A673 (cell line): ENCODE measurements at regions not wholly inside any gene's neighbourhood (a gene's known extent, or its start where the extent isn't known, plus 50 kb on each side); places are given as distances from the start of the nearest gene placed in this dataset.

Source experiments
- BruUV-seq: library from RNA; stranded (reverse); fragments of 400-500 nt; replicated peaks from 2 replicates; lab custom pipeline; 2021; lab: Mats Ljungman, UMichigan
- CTCF ChIA-PET: fragments of 300-600 bp; sonication (Branson Sonifier 250); formaldehyde crosslinking; loops from one replicate; lab custom pipeline; 2022; ENCODE audit warnings: antibody characterized with exemption; lab: Charles Lee
- POLR2A ChIA-PET: fragments of 300-600 bp; sonication (Branson Sonifier 250); formaldehyde crosslinking; loops from one replicate; lab custom pipeline; 2022; ENCODE audit warnings: antibody characterized with exemption; ENCODE audit not compliant: low non-redundant PET; lab: Charles Lee
- DNase-seq: peaks from one replicate; pipeline ENCODE4 v3.0.0-alpha.2; 2015; ENCODE audit warnings: low spot score
- H3K27ac ChIP-seq: fragments of 200-600 bp; sonication (generic); 2 replicates; pipeline ENCODE4 v1.5.1; 2016; ENCODE audit warnings: mixed run types, low read depth, mild to moderate bottlenecking, mixed read lengths, antibody characterized with exemption, low read length; ENCODE audit not compliant: poor library complexity, severe bottlenecking
- H3K27me3 ChIP-seq: fragments of 200-600 bp; sonication (generic); replicated peaks from 2 replicates; pipeline ENCODE4 v1.6.1; 2017; ENCODE audit warnings: mixed run types, low read depth, mild to moderate bottlenecking, mixed read lengths, antibody characterized with exemption, low read length; ENCODE audit not compliant: insufficient read depth, poor library complexity
- H3K36me3 ChIP-seq: fragments of 200-600 bp; sonication (generic); 2 replicates; pipeline ENCODE4 v1.6.1; 2016; ENCODE audit warnings: mixed run types, mild to moderate bottlenecking, mixed read lengths, antibody characterized with exemption, low read length; ENCODE audit not compliant: insufficient read depth, poor library complexity, severe bottlenecking
- H3K4me1 ChIP-seq: fragments of 200-600 bp; sonication (generic); 2 replicates; pipeline ENCODE4 v1.6.1; 2017; ENCODE audit warnings: mixed run types, mild to moderate bottlenecking, mixed read lengths, antibody characterized with exemption, low read length; ENCODE audit not compliant: insufficient read depth, poor library complexity, severe bottlenecking
- H3K4me3 ChIP-seq: fragments of 200-600 bp; sonication (generic); 2 replicates; pipeline ENCODE4 v1.5.1; 2016; ENCODE audit warnings: low read depth, mixed run types, mild to moderate bottlenecking, mixed read lengths, low read length; ENCODE audit not compliant: poor library complexity, severe bottlenecking
- H3K9me3 ChIP-seq: fragments of 200-600 bp; sonication (generic); 2 replicates; pipeline ENCODE4 v1.6.1; 2016; ENCODE audit warnings: mixed run types, low read depth, mild to moderate bottlenecking, mixed read lengths, antibody characterized with exemption, low read length; ENCODE audit not compliant: poor library complexity, severe bottlenecking
- CTCF ChIP-seq: fragments of 300-800, 200-600 bp; sonication (generic); conservative IDR thresholded peaks from 2 replicates; pipeline ENCODE4 v1.5.1; 2017; ENCODE audit warnings: low read depth, mild to moderate bottlenecking, antibody characterized with exemption, low read length, moderate library complexity, mixed read lengths
- EZH2 ChIP-seq: fragments of 200-600 bp; sonication (generic); IDR thresholded peaks from 2 replicates; pipeline ENCODE4 v1.6.1; 2017; ENCODE audit warnings: borderline replicate concordance, low read depth, mild to moderate bottlenecking, mixed read lengths, antibody characterized with exemption, low read length; ENCODE audit not compliant: poor library complexity, severe bottlenecking
- intact Hi-C: fragments of 100-400 bp; cut with micrococcal nuclease; formaldehyde crosslinking; loops from one replicate; pipeline ENCODE4 v1.10.0; 2022; ENCODE audit not compliant: unreplicated experiment

DNA sequence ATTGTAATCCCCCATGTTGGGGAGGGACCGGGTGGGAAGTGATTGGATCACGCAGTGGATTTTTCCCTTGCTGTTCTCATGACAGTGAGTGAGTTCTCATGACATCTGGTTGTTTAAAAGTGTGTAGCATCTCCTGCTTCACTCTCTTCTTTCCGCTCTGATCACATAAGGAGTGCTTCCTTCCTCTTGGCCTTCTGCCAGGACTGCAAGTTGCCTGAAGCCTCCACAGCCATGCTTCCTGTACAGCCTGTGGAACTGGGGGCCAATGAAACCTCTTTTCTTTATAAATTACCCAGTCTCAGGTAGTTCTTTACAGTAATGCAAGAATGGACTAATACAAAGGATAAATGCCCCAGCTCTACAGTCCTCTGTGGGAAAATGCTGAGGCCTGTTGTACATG lies 437.5 kb upstream of the NXPH2 start:
- Histone ChIP-seq H3K4me3 (no peak overlapping the region), H3K27ac (no peak overlapping the region), H3K27me3 (no peaks in the 10 kb centered on the region), H3K9me3 (no peaks in the 10 kb centered on the region), H3K36me3 (no peaks in the 10 kb centered on the region), H3K4me1 (no peaks in the 10 kb centered on the region)
- CTCF ChIA-PET: no interaction called here
- no peak for TF ChIP-seq EZH2
- TF ChIP-seq CTCF: no peak
- POLR2A ChIA-PET: no interaction called here
- peak; percentile 66 for DNase-seq
- intact Hi-C loops: no loop called here
- BruUV-seq: no TSS peak

- ChIA-PET POLR2A (no interaction called here), CTCF (no interaction called here)
- H3K27ac ChIP-seq: no peak overlapping the region
- H3K4me1 ChIP-seq: no peaks in the 10 kb centered on the region
- intact Hi-C loops: no loop called here
- H3K36me3 ChIP-seq: no peaks in the 10 kb centered on the region
- no peaks in the 10 kb centered on the region for H3K9me3 ChIP-seq
- H3K4me3 ChIP-seq: no peak overlapping the region
- BruUV-seq: no TSS peak
- no peaks in the 10 kb centered on the region for H3K27me3 ChIP-seq
- DNase-seq: no peak
- TF ChIP-seq CTCF (no peak), EZH2 (no peak)
Measured at GRCh38 chr2:139216435-139216834, 436.2 kb upstream of the NXPH2 start.

GRCh38 chr2:139214801-139215200 lies 434.6 kb upstream of the NXPH2 start:
- no peaks in the 10 kb centered on the region for H3K9me3 ChIP-seq
- CTCF ChIA-PET: no interaction called here
- DNase-seq: no peak
- H3K4me1 ChIP-seq: no peaks in the 10 kb centered on the region
- POLR2A ChIA-PET: no interaction called here
- no peak overlapping the region for H3K4me3 ChIP-seq
- TF ChIP-seq CTCF (no peak), EZH2 (no peak)
- no peak overlapping the region for H3K27ac ChIP-seq
- no peaks in the 10 kb centered on the region for H3K27me3 ChIP-seq
- H3K36me3 ChIP-seq: no peaks in the 10 kb centered on the region
- intact Hi-C loops: no loop called here
- no TSS peak for BruUV-seq
